GM19324 (cell line): ENCODE measurements at regions not wholly inside any gene's neighbourhood (a gene's known extent, or its start where the extent isn't known, plus 50 kb on each side); places are given as distances from the start of the nearest gene placed in this dataset.

ENCODE experiments used
- ATAC-seq: cut with Tn5 transposase; IDR thresholded peaks from one replicate; pipeline ENCODE4 v1.9.1; 2021; ENCODE audit warnings: mild to moderate bottlenecking, moderate library complexity; ENCODE audit not compliant: unreplicated experiment, low FRiP score

GRCh38 chr4:27701606-27702005, 841.0 kb downstream of the STIM2 start:
- no peak for ATAC-seq

- no peak for ATAC-seq
Observed at GRCh38 chr4:27702730-27703431, 842.2 kb downstream of the STIM2 start.

GRCh38 chr4:27703771-27704170, 843.1 kb downstream of the STIM2 start:
- ATAC-seq: no peak

GRCh38 chr4:27711041-27711440, 850.4 kb downstream of the STIM2 start:
- no peak for ATAC-seq

GRCh38 chr4:27714073-27714472, 853.4 kb downstream of the STIM2 start:
- no peak for ATAC-seq

GRCh38 chr4:27716693-27717430, 856.2 kb downstream of the STIM2 start:
- no peak for ATAC-seq

GRCh38 chr4:27717431-27717755, 856.8 kb downstream of the STIM2 start:
- ATAC-seq: no peak

- ATAC-seq: peak; percentile 54
Observed at GRCh38 chr4:27720010-27720766, 859.5 kb downstream of the STIM2 start.

GRCh38 chr4:27721193-27721592, 860.6 kb downstream of the STIM2 start:
- ATAC-seq: no peak

- no peak for ATAC-seq
Observed at GRCh38 chr4:27728892-27729291, 868.3 kb downstream of the STIM2 start.

- no peak for ATAC-seq
Observed at GRCh38 chr4:27742816-27743215, 882.2 kb downstream of the STIM2 start.

GRCh38 chr4:27759611-27760575, 899.3 kb downstream of the STIM2 start:
- no peak for ATAC-seq

GRCh38 chr4:27763830-27764525, 903.3 kb downstream of the STIM2 start:
- no peak for ATAC-seq

GRCh38 chr4:27764526-27764837, 903.8 kb downstream of the STIM2 start:
- peak; percentile 58 for ATAC-seq

- ATAC-seq: no peak
Observed at GRCh38 chr4:27770895-27771294, 910.3 kb downstream of the STIM2 start.

GRCh38 chr4:27775156-27775555, 914.5 kb downstream of the STIM2 start:
- ATAC-seq: no peak

- ATAC-seq: no peak
Observed at GRCh38 chr4:27779827-27780226, 919.2 kb downstream of the STIM2 start.

- ATAC-seq: no peak
Observed at GRCh38 chr4:27787195-27787594, 926.6 kb downstream of the STIM2 start.

GRCh38 chr4:27789773-27790172, 929.1 kb downstream of the STIM2 start:
- ATAC-seq: no peak

- ATAC-seq: no peak
Observed at GRCh38 chr4:27790911-27791310, 930.3 kb downstream of the STIM2 start.
